B cell (primary cell): ENCODE measurements at regions not wholly inside any gene's neighbourhood (a gene's known extent, or its start where the extent isn't known, plus 50 kb on each side); places are given as distances from the start of the nearest gene placed in this dataset.

Experiments
- ATAC-seq: fragments of 200-7000 bp; cut with Tn5 transposase; one replicate; pipeline ENCODE4 v1.10.0; 2021; ENCODE audit warnings: low read depth, mild to moderate bottlenecking, moderate number of reproducible peaks, moderate library complexity
- CTCF ChIA-PET: fragments of 350-600 bp; sonication (Branson Sonifier 250); formaldehyde crosslinking; loops from one replicate; lab custom pipeline; 2021; ENCODE audit warnings: antibody characterized with exemption, inconsistent platforms; lab: Charles Lee
- POLR2A ChIA-PET: fragments of 350-600 bp; sonication (Branson Sonifier 250); formaldehyde crosslinking; loops from one replicate; lab custom pipeline; 2021; ENCODE audit warnings: antibody characterized with exemption; lab: Charles Lee
- DNase-seq: peaks from one replicate; pipeline ENCODE4 v3.0.0; 2013
- H2AFZ ChIP-seq: 2 replicates; pipeline ENCODE4 v1.6.1; 2012; ENCODE audit warnings: mild to moderate bottlenecking, low read depth, low read length; ENCODE audit not compliant: insufficient read depth, poor library complexity, severe bottlenecking
- H3K27ac ChIP-seq, 2 donors: 1 replicate in 1 of 2; 2 replicates in 1 of 2; pipeline ENCODE4 v1.5.1; 2012 to 2013; ENCODE audit warnings: low read length in 2 of 2, mild to moderate bottlenecking in 2 of 2, moderate library complexity in 1 of 2
- H3K27me3 ChIP-seq, 4 experiments: fragments of 200-600 bp in 1 of 4; sonication (generic) in 1 of 4; replicated peaks in 1 of 4; 1 replicate in 2 of 4; 2 replicates in 2 of 4; pipeline versions ENCODE4 v1.6.1 to v1.7.0; 2013 to 2016; ENCODE audit warnings: low read length in 3 of 4, mild to moderate bottlenecking in 2 of 4, mixed read lengths in 1 of 4, moderate library complexity in 1 of 4; ENCODE audit not compliant: insufficient read depth in 4 of 4, control insufficient read depth in 3 of 4; ENCODE audit errors: control extremely low read depth in 1 of 4
- H3K36me3 ChIP-seq, 2 experiments: replicated peaks in 1 of 2; 1 replicate in 1 of 2; 2 replicates in 1 of 2; pipeline versions ENCODE4 v1.6.1 to v1.7.1; 2013; ENCODE audit warnings: low read length in 1 of 2; ENCODE audit not compliant: insufficient read depth in 2 of 2, control insufficient read depth in 1 of 2; ENCODE audit errors: control extremely low read depth in 1 of 2, extremely low read depth in 1 of 2
- H3K4me1 ChIP-seq, 2 donors: fragments of 200-600 bp in 1 of 2; sonication (generic) in 1 of 2; 1 replicate in 1 of 2; 2 replicates in 1 of 2; pipeline versions ENCODE4 v1.5.1 to v1.6.1; 2013 to 2017; ENCODE audit warnings: low read length in 2 of 2; ENCODE audit not compliant: control insufficient read depth in 2 of 2, insufficient read depth in 2 of 2
- H3K4me2 ChIP-seq: replicated peaks from 2 replicates; pipeline ENCODE3; 2012; ENCODE audit warnings: mild to moderate bottlenecking, low read depth, low read length; ENCODE audit not compliant: poor library complexity, severe bottlenecking
- H3K4me3 ChIP-seq, 5 experiments: fragments of 200-600 bp in 1 of 5; sonication (generic) in 1 of 5; 1 replicate in 3 of 5; 2 replicates in 2 of 5; pipeline versions ENCODE4 v1.5.1 to v1.7.0; 2011 to 2016; ENCODE audit warnings: low read length in 4 of 5, mild to moderate bottlenecking in 4 of 5, low read depth in 2 of 5, control low read depth in 1 of 5, moderate library complexity in 1 of 5; ENCODE audit not compliant: insufficient read depth in 1 of 5; ENCODE audit errors: control extremely low read depth in 1 of 5, extremely low read depth in 1 of 5
- H3K79me2 ChIP-seq: fragments of 200-600 bp; sonication (generic); one replicate; pipeline ENCODE4 v1.6.0; 2016; ENCODE audit warnings: low read length; ENCODE audit not compliant: control insufficient read depth, insufficient read depth
- H3K9ac ChIP-seq: fragments of 200-600 bp; sonication (generic); 2 replicates; pipeline ENCODE4 v1.6.1; 2017; ENCODE audit warnings: mild to moderate bottlenecking, low read length, moderate library complexity
- H3K9me3 ChIP-seq, 3 donors: one replicate each; pipeline versions ENCODE4 v1.6.1 to v1.7.1; 2013; ENCODE audit warnings: low read length in 2 of 3; ENCODE audit not compliant: control insufficient read depth in 2 of 3, insufficient read depth in 1 of 3; ENCODE audit errors: control extremely low read depth in 1 of 3
- H4K20me1 ChIP-seq: 2 replicates; pipeline ENCODE4 v1.6.0; 2012; ENCODE audit warnings: mild to moderate bottlenecking, low read length; ENCODE audit not compliant: insufficient read depth, control insufficient read depth, poor library complexity, severe bottlenecking
- H3K27ac Mint-ChIP-seq: one replicate; pipeline ENCODE4 v1.8.0; 2021; ENCODE audit warnings: mixed read lengths
- H3K27me3 Mint-ChIP-seq: one replicate; pipeline ENCODE4 v1.8.0; 2021; ENCODE audit warnings: mixed read lengths
- H3K4me1 Mint-ChIP-seq: one replicate; pipeline ENCODE4 v1.8.0; 2021; ENCODE audit warnings: mixed read lengths
- H3K4me3 Mint-ChIP-seq: one replicate; pipeline ENCODE4 v1.8.0; 2021; ENCODE audit warnings: mixed read lengths
- H3K9me3 Mint-ChIP-seq: one replicate; pipeline ENCODE4 v1.8.0; 2022; ENCODE audit warnings: mixed read lengths; ENCODE audit not compliant: insufficient read depth
- EZH2 ChIP-seq: IDR thresholded peaks from 2 replicates; pipeline ENCODE4 v1.6.1; 2012; ENCODE audit warnings: borderline replicate concordance, low read depth, mild to moderate bottlenecking, moderate library complexity, low read length; ENCODE audit not compliant: insufficient read depth, poor library complexity, severe bottlenecking
- WGBS: methylation state at CpG from one replicate; pipeline ENCODE4 v1.1.5; 2013; ENCODE audit warnings: missing lambda C conversion rate; ENCODE audit not compliant: insufficient coverage; 5-methylcytosine and 5-hydroxymethylcytosine counted together
- intact Hi-C: fragments of 100-400 bp; cut with micrococcal nuclease; formaldehyde crosslinking; loops from one replicate; pipeline ENCODE4 v1.10.0; 2022
- TF ChIP-seq, protein P1 (sequence below): fragments of 200-600 bp; IDR thresholded peaks from one replicate; pipeline ENCODE4 v1.8.0; 2022; ENCODE audit warnings: antibody characterized with exemption, mild to moderate bottlenecking

DNA sequence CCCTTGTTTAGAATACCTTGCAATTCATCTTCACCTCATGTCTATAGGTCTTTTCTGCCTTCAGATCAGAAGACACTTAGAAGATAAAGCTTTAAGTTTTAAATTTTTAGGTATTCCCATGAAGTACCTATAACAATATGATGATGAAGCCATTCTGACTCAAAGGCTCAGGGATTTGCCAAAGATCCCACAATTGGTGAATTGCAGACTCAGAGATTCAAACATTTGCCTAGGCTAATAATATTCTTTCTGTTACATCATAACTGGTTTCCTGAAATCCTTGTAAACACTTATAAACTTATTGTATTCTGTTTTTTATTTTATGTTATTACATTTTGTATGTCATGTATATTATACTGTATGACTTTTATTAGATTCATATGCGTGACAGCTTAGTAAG lies 62.8 kb upstream of the ZFAND5 start:
- Mint-ChIP-seq H3K27ac (no peak overlapping the region), H3K4me1 (peaks cover 6% of the 10 kb centered on the region), H3K9me3 (no peaks in the 10 kb centered on the region), H3K27me3 (peaks cover 4% of the 10 kb centered on the region), H3K4me3 (no peak overlapping the region)
- Histone ChIP-seq H3K27me3 (no peaks in the 10 kb centered on the region), H3K9ac (no peak overlapping the region), H3K79me2 (no peaks in the 10 kb centered on the region), H3K9me3 (no peaks in the 10 kb centered on the region), H2AFZ (no peak overlapping the region), H4K20me1 (no peaks in the 10 kb centered on the region), H3K27ac (no peak overlapping the region), H3K4me3 (no peak overlapping the region), H3K4me1 (peaks cover 0 to 4% of the 10 kb centered on the region in 2 donors), H3K4me2 (no peak overlapping the region), H3K36me3 (no peaks in the 10 kb centered on the region)
- ATAC-seq (no peak), DNase-seq (no peak)
- WGBS = no CpG with 5 or more reads among the region's 1 CpG
- ChIA-PET POLR2A (no interaction called here), CTCF (no interaction called here)
- intact Hi-C loops = no loop called here
- no peak for TF ChIP-seq EZH2
- TF ChIP-seq, protein P1, sequence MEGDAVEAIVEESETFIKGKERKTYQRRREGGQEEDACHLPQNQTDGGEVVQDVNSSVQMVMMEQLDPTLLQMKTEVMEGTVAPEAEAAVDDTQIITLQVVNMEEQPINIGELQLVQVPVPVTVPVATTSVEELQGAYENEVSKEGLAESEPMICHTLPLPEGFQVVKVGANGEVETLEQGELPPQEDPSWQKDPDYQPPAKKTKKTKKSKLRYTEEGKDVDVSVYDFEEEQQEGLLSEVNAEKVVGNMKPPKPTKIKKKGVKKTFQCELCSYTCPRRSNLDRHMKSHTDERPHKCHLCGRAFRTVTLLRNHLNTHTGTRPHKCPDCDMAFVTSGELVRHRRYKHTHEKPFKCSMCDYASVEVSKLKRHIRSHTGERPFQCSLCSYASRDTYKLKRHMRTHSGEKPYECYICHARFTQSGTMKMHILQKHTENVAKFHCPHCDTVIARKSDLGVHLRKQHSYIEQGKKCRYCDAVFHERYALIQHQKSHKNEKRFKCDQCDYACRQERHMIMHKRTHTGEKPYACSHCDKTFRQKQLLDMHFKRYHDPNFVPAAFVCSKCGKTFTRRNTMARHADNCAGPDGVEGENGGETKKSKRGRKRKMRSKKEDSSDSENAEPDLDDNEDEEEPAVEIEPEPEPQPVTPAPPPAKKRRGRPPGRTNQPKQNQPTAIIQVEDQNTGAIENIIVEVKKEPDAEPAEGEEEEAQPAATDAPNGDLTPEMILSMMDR = no peak

DNA sequence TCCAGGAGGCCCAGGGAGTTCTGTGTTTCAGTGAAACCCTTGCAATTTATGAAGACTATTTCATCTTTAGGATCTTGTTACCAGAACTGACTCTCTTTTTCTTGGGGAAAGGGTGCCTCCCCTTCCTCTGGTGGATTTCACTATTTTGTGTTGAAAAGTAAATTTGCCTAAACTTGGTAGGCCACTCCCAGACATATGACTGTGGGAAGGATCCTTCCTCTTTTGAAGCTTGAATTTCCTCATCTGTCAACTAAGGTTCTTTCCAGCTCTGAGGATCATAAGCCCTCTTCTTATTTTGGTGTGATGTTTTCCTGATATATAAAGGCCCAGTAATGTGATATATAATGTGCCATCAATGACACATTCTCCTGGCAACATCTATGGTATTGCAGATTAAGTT lies 59.1 kb upstream of the ZFAND5 start:
- H3K27me3 ChIP-seq = no peaks in the 10 kb centered on the region
- ChIA-PET POLR2A (no interaction called here), CTCF (no interaction called here)
- H2AFZ ChIP-seq = no peak overlapping the region
- Mint-ChIP-seq H3K4me3 (no peak overlapping the region), H3K4me1 (peaks cover 6% of the 10 kb centered on the region), H3K27me3 (no peaks in the 10 kb centered on the region), H3K9me3 (no peaks in the 10 kb centered on the region), H3K27ac (no peak overlapping the region)
- H3K36me3 ChIP-seq = no peaks in the 10 kb centered on the region
- peaks cover 0 to 4% of the 10 kb centered on the region in 2 donors for H3K4me1 ChIP-seq
- H3K79me2 ChIP-seq = no peaks in the 10 kb centered on the region
- no peak overlapping the region for H3K4me3 ChIP-seq
- H3K4me2 ChIP-seq = no peak overlapping the region
- ATAC-seq (no peak), DNase-seq (no peak)
- intact Hi-C loops = no loop called here
- H3K9me3 ChIP-seq = no peaks in the 10 kb centered on the region
- TF ChIP-seq, protein P1 = no peak
- no peak for TF ChIP-seq EZH2
- no peak overlapping the region for H3K9ac ChIP-seq
- no peak overlapping the region for H3K27ac ChIP-seq
- no peaks in the 10 kb centered on the region for H4K20me1 ChIP-seq
